CD4-positive, alpha-beta T cell (primary cell): ENCODE measurements at regions not wholly inside any gene's neighbourhood (a gene's known extent, or its start where the extent isn't known, plus 50 kb on each side); places are given as distances from the start of the nearest gene placed in this dataset.

Experiments
- ATAC-seq: fragments of 200-7000 bp; cut with Tn5 transposase; one replicate; pipeline ENCODE4 v1.10.0; 2022; ENCODE audit warnings: mild to moderate bottlenecking; ENCODE audit not compliant: poor library complexity
- CTCF ChIA-PET: fragments of 350-600 bp; sonication (Branson Sonifier 250); formaldehyde crosslinking; loops from one replicate; lab custom pipeline; 2021; ENCODE audit warnings: antibody characterized with exemption, inconsistent platforms; lab: Charles Lee
- POLR2A ChIA-PET: fragments of 350-600 bp; sonication (Branson Sonifier 250); formaldehyde crosslinking; loops from one replicate; lab custom pipeline; 2021; ENCODE audit warnings: antibody characterized with exemption, inconsistent platforms; lab: Charles Lee
- DNase-seq, 14 experiments: peaks; one replicate each; pipeline ENCODE4 v3.0.0-alpha.2; 2013 to 2020; ENCODE audit warnings: mixed read lengths in 2 of 14
- H3K27ac ChIP-seq, 2 donors: one replicate each; pipeline versions ENCODE4 v1.5.1 to v1.7.0; 2013; ENCODE audit warnings: low read length in 2 of 2, low read depth in 1 of 2, mild to moderate bottlenecking in 1 of 2
- H3K27me3 ChIP-seq, 2 experiments: 1 replicate in 1 of 2; 2 replicates in 1 of 2; pipeline versions ENCODE4 v1.6.1 to v1.7.0; 2013; ENCODE audit warnings: low read length in 2 of 2, control low read depth in 1 of 2, mild to moderate bottlenecking in 1 of 2, moderate library complexity in 1 of 2; ENCODE audit not compliant: insufficient read depth in 2 of 2, control insufficient read depth in 1 of 2
- H3K36me3 ChIP-seq: one replicate; pipeline ENCODE4 v1.6.1; 2013; ENCODE audit warnings: low read length, control low read depth; ENCODE audit not compliant: insufficient read depth
- H3K4me1 ChIP-seq: one replicate; pipeline ENCODE4 v1.6.1; 2013; ENCODE audit warnings: low read length, control low read depth; ENCODE audit not compliant: insufficient read depth
- H3K4me3 ChIP-seq: one replicate; pipeline ENCODE4 v1.5.1; 2013; ENCODE audit warnings: mild to moderate bottlenecking, low read length, moderate library complexity
- H3K9me3 ChIP-seq, 2 experiments: 1 replicate in 1 of 2; 2 replicates in 1 of 2; pipeline versions ENCODE4 v1.6.1 to v1.7.0; 2013; ENCODE audit warnings: low read length in 2 of 2, mild to moderate bottlenecking in 2 of 2, control low read depth in 1 of 2, moderate library complexity in 1 of 2; ENCODE audit not compliant: control insufficient read depth in 1 of 2, insufficient read depth in 1 of 2
- H3K27ac Mint-ChIP-seq: one replicate; pipeline ENCODE4 v1.8.0; 2020; ENCODE audit warnings: mixed read lengths
- H3K27me3 Mint-ChIP-seq: one replicate; pipeline ENCODE4 v1.8.0; 2021; ENCODE audit warnings: mixed read lengths
- H3K36me3 Mint-ChIP-seq: one replicate; pipeline ENCODE4 v1.8.0; 2021; ENCODE audit warnings: low read depth, mixed read lengths
- H3K4me1 Mint-ChIP-seq: one replicate; pipeline ENCODE4 v1.8.0; 2021; ENCODE audit warnings: low read depth, mixed read lengths
- H3K4me3 Mint-ChIP-seq: one replicate; pipeline ENCODE4 v1.8.0; 2020; ENCODE audit warnings: mild to moderate bottlenecking, mixed read lengths
- H3K9me3 Mint-ChIP-seq: one replicate; pipeline ENCODE4 v1.8.0; 2020; ENCODE audit warnings: mixed read lengths
- intact Hi-C, 2 experiments: fragments of 100-400 bp; cut with DNase I in 1 of 2; cut with micrococcal nuclease in 1 of 2; formaldehyde crosslinking; loops; one replicate each; pipeline versions ENCODE4 v1.15.1 to v1.9.0; 2023 to 2025; cut with DNase I, micrococcal nuclease
- TF ChIP-seq, protein P1 (sequence below): fragments of 200-600 bp; IDR thresholded peaks from one replicate; pipeline ENCODE4 v1.8.0; 2022; ENCODE audit warnings: antibody characterized with exemption, mild to moderate bottlenecking

DNA sequence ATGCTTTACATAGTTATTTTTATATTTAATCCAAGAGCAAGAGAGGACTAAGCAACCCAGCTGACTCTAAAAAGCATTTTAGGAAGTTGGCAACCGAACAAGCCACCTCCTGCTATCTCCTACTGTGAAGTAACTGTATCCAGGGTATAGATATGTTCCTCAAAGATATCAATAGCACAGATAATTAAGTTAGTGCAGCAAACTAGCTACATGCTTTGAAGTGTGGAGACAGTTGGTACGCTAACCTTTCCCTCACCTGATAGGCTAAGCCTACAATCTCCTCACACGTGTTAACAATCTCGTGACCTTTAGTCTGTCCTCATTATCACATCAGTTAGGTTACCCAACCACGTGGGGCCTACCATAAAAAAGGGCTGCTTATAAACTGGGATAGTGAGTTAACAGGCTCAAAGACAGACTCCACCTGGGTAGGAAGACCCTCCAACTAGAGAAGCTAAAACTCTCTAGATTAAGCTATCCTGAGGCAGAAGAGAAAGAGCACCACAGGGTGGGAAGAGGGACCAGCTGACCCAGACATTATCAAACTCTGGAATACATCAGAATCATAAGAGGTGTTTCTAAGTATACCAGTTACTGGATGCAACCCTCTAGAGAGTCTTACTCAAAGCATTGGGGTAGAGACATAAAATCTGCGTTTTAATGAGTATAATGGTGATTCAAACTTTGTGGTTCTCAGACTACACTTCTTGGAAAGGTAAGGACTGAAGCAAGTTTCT lies 340.1 kb upstream of the ESRRG start:
- H3K27me3 Mint-ChIP-seq, result no peaks in the 10 kb centered on the region
- no peaks in the 10 kb centered on the region for H3K36me3 Mint-ChIP-seq
- no peak overlapping the region for H3K27ac Mint-ChIP-seq
- ATAC-seq (no peak), DNase-seq (no peak)
- Histone ChIP-seq H3K27ac (no peak overlapping the region), H3K9me3 (peaks cover 0 to 3% of the 10 kb centered on the region in 2 experiments), H3K4me3 (no peak overlapping the region), H3K4me1 (no peaks in the 10 kb centered on the region), H3K27me3 (no peaks in the 10 kb centered on the region), H3K36me3 (no peaks in the 10 kb centered on the region)
- CTCF ChIA-PET, result no interaction called here
- TF ChIP-seq, protein P1, sequence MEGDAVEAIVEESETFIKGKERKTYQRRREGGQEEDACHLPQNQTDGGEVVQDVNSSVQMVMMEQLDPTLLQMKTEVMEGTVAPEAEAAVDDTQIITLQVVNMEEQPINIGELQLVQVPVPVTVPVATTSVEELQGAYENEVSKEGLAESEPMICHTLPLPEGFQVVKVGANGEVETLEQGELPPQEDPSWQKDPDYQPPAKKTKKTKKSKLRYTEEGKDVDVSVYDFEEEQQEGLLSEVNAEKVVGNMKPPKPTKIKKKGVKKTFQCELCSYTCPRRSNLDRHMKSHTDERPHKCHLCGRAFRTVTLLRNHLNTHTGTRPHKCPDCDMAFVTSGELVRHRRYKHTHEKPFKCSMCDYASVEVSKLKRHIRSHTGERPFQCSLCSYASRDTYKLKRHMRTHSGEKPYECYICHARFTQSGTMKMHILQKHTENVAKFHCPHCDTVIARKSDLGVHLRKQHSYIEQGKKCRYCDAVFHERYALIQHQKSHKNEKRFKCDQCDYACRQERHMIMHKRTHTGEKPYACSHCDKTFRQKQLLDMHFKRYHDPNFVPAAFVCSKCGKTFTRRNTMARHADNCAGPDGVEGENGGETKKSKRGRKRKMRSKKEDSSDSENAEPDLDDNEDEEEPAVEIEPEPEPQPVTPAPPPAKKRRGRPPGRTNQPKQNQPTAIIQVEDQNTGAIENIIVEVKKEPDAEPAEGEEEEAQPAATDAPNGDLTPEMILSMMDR, result no peak
- POLR2A ChIA-PET, result no interaction called here
- no peaks in the 10 kb centered on the region for H3K4me1 Mint-ChIP-seq
- peaks cover 4% of the 10 kb centered on the region for H3K9me3 Mint-ChIP-seq
- intact Hi-C loops, result no loop called here
- H3K4me3 Mint-ChIP-seq, result no peak overlapping the region

DNA sequence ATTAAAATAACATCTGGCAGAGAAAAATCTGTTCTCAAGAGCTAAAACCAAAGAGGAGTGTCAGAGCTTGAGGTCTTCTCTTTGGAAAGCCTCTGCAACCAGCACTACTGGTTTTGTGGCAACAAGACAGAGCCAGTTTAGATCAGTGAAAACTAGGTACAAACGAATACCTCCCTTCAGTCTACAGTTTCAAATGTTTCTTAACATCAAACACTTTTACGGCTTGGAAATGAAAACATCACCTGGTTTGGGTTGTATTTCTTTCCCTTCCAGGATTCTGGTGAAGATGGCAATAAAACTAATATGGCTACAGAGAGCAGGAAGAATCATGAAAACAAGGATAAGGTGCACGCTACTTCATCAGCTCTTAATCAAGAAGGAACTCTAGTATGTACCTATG lies 339.4 kb upstream of the ESRRG start:
- Mint-ChIP-seq H3K9me3 (peaks cover 4% of the 10 kb centered on the region), H3K27me3 (no peaks in the 10 kb centered on the region), H3K27ac (no peak overlapping the region), H3K4me3 (no peak overlapping the region), H3K36me3 (no peaks in the 10 kb centered on the region), H3K4me1 (no peaks in the 10 kb centered on the region)
- no peaks in the 10 kb centered on the region for H3K4me1 ChIP-seq
- H3K27ac ChIP-seq, result no peak overlapping the region
- H3K27me3 ChIP-seq, result no peaks in the 10 kb centered on the region
- TF ChIP-seq, protein P1, result no peak
- no peak for ATAC-seq
- ChIA-PET CTCF (no interaction called here), POLR2A (no interaction called here)
- H3K4me3 ChIP-seq, result no peak overlapping the region
- H3K9me3 ChIP-seq, result peaks cover 0 to 3% of the 10 kb centered on the region in 2 experiments
- no peak for DNase-seq
- intact Hi-C loops, result no loop called here
- no peaks in the 10 kb centered on the region for H3K36me3 ChIP-seq

DNA sequence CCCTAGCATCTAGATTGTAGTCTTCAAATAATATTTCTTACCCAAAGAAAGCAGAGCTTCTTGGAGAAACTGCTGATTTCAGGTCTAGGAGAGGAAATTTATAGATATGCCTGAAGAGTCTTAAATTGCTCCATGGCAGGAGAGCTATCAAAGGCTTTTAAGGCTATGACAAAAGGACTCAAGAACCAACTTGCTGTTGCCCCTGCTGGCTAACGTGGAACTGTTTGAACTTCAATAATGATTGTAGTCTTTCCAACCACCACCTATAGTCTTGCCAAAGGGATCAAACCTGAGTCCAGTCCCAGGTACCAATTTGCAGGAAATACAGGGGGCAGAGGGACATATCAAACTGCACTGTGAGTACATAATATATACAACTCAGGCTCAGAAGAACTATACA lies 336.2 kb upstream of the ESRRG start:
- TF ChIP-seq, protein P1, result no peak
- ATAC-seq (no peak), DNase-seq (no peak)
- peaks cover 4% of the 10 kb centered on the region for H3K9me3 Mint-ChIP-seq
- no peak overlapping the region for H3K27ac ChIP-seq
- ChIA-PET POLR2A (no interaction called here), CTCF (no interaction called here)
- H3K27ac Mint-ChIP-seq, result no peak overlapping the region
- H3K4me1 Mint-ChIP-seq, result no peaks in the 10 kb centered on the region
- no peaks in the 10 kb centered on the region for H3K27me3 Mint-ChIP-seq
- no peaks in the 10 kb centered on the region for H3K36me3 Mint-ChIP-seq
- peaks cover 0 to 4% of the 10 kb centered on the region in 2 experiments for H3K9me3 ChIP-seq
- H3K4me3 ChIP-seq, result no peak overlapping the region
- H3K4me3 Mint-ChIP-seq, result no peak overlapping the region
- no peaks in the 10 kb centered on the region for H3K36me3 ChIP-seq
- intact Hi-C loops, result no loop called here
- H3K4me1 ChIP-seq, result no peaks in the 10 kb centered on the region
- H3K27me3 ChIP-seq, result no peaks in the 10 kb centered on the region
